Esophagus muscularis mucosa (tissue), 4 donors: ENCODE measurements at regions not wholly inside any gene's neighbourhood (a gene's known extent, or its start where the extent isn't known, plus 50 kb on each side); places are given as distances from the start of the nearest gene placed in this dataset.

Experiments used
- DNase-seq: peaks from one replicate; pipeline ENCODE4 v3.0.0-alpha.2; 2017; ENCODE audit errors: extremely low spot score
- H3K27ac ChIP-seq, 4 donors: fragments of 200-600 bp; sonication (generic); replicated peaks in 1 of 4; 1 replicate in 3 of 4; 2 replicates in 1 of 4; pipeline ENCODE4 v1.5.1; 2016 to 2019; ENCODE audit warnings: mild to moderate bottlenecking in 1 of 4
- H3K27me3 ChIP-seq, 4 donors: fragments of 200-600 bp; sonication (generic); one replicate each; pipeline versions ENCODE4 v1.5.1 to v1.6.0; 2016 to 2019
- H3K36me3 ChIP-seq, 4 donors: fragments of 200-600 bp; sonication (generic); one replicate each; pipeline ENCODE4 v1.5.1; 2016 to 2019
- H3K4me1 ChIP-seq, 4 donors: fragments of 200-600 bp; sonication (generic); one replicate each; pipeline ENCODE4 v1.5.1; 2016 to 2019
- H3K4me3 ChIP-seq, 4 donors: fragments of 200-600 bp; sonication (generic); 1 replicate in 2 of 4; 2 replicates in 2 of 4; pipeline ENCODE4 v1.5.1; 2016 to 2019; ENCODE audit warnings: mild to moderate bottlenecking in 4 of 4, moderate library complexity in 1 of 4
- H3K9me3 ChIP-seq, 4 donors: fragments of 200-600 bp; sonication (generic); 1 replicate in 3 of 4; 2 replicates in 1 of 4; pipeline ENCODE4 v1.5.1; 2016 to 2019
- CTCF ChIP-seq, 3 experiments: fragments of 200-600 bp in 2 of 3; fragments of 450-650 bp in 1 of 3; sonication (generic) in 2 of 3; IDR thresholded peaks; one replicate each; pipeline ENCODE4 v1.5.1; 2017 to 2019; ENCODE audit warnings: antibody characterized with exemption in 3 of 3, mild to moderate bottlenecking in 2 of 3, moderate library complexity in 1 of 3
- EP300 ChIP-seq: sonication (generic); formaldehyde crosslinking; IDR thresholded peaks from one replicate; pipeline ENCODE4 v1.6.1; 2017; ENCODE audit warnings: antibody characterized with exemption
- POLR2A ChIP-seq: fragments of 450-650 bp; IDR thresholded peaks from one replicate; pipeline ENCODE4 v1.6.1; 2017; ENCODE audit warnings: antibody characterized with exemption, moderate library complexity, mild to moderate bottlenecking, low read depth
- POLR2AphosphoS5 ChIP-seq, 2 donors: sonication (generic); formaldehyde crosslinking; IDR thresholded peaks; one replicate each; pipeline ENCODE4 v1.6.1; 2017; ENCODE audit warnings: antibody characterized with exemption in 2 of 2
- WGBS: methylation state at CpG from one replicate; pipeline ENCODE4 v1.1.5; 2018; 5-methylcytosine and 5-hydroxymethylcytosine counted together
- intact Hi-C: fragments of 100-400 bp; cut with DNase I; formaldehyde crosslinking; loops from one replicate; pipeline ENCODE4 v1.15.1; 2023

GRCh38 chr12:63079791-63080502 is 71.1 kb downstream of the AVPR1A start:
- H3K27ac ChIP-seq, result no peak overlapping the region
- TF ChIP-seq POLR2A (no peak), EP300 (no peak), POLR2AphosphoS5 (IDR thresholded peaks at IDR 0.05) (no peak), CTCF (IDR thresholded peaks at IDR 0.05) (no peak)
- no peaks in the 10 kb centered on the region for H3K9me3 ChIP-seq
- H3K27me3 ChIP-seq, result no peaks in the 10 kb centered on the region
- H3K36me3 ChIP-seq, result no peaks in the 10 kb centered on the region
- intact Hi-C loops, result no loop called here
- H3K4me1 ChIP-seq, result no peaks in the 10 kb centered on the region
- H3K4me3 ChIP-seq, result no peak overlapping the region
- WGBS, result 91% methylated on average over 2 of the region's 2 CpGs
- no peak for DNase-seq

- no peak overlapping the region for H3K27ac ChIP-seq
- DNase-seq, result no peak
- TF ChIP-seq EP300 (no peak), POLR2A (no peak), CTCF (IDR thresholded peaks at IDR 0.05) (no peak)
- H3K9me3 ChIP-seq, result no peaks in the 10 kb centered on the region
- no peaks in the 10 kb centered on the region for H3K36me3 ChIP-seq
- intact Hi-C loops, result no loop called here
- 100% methylated on average over 2 of the region's 2 CpGs for WGBS
- H3K4me1 ChIP-seq, result no peaks in the 10 kb centered on the region
- H3K4me3 ChIP-seq, result no peak overlapping the region
- H3K27me3 ChIP-seq, result no peaks in the 10 kb centered on the region
Measured at GRCh38 chr12:63078906-63079305, 72.1 kb downstream of the AVPR1A start.

- Histone ChIP-seq H3K4me1 (no peaks in the 10 kb centered on the region), H3K4me3 (no peak overlapping the region), H3K27ac (no peak overlapping the region), H3K9me3 (no peaks in the 10 kb centered on the region), H3K27me3 (no peaks in the 10 kb centered on the region), H3K36me3 (no peaks in the 10 kb centered on the region)
- no peak for DNase-seq
- TF ChIP-seq EP300 (no peak), POLR2A (no peak), POLR2AphosphoS5 (IDR thresholded peaks at IDR 0.05) (no peak), CTCF (IDR thresholded peaks at IDR 0.05) (no peak)
- intact Hi-C loops, result no loop called here
- 79% methylated on average over 3 of the region's 3 CpGs for WGBS
Measured at GRCh38 chr12:63075376-63076060, 75.5 kb downstream of the AVPR1A start.

GRCh38 chr12:63070709-63071108 is 80.3 kb downstream of the AVPR1A start:
- H3K4me1 ChIP-seq, result no peaks in the 10 kb centered on the region
- TF ChIP-seq POLR2A, result no peak
- no peak for TF ChIP-seq POLR2AphosphoS5 (IDR thresholded peaks at IDR 0.05)
- no peak for TF ChIP-seq CTCF (IDR thresholded peaks at IDR 0.05)
- no peak for TF ChIP-seq EP300
- H3K9me3 ChIP-seq, result no peaks in the 10 kb centered on the region
- intact Hi-C loops, result no loop called here
- H3K27me3 ChIP-seq, result no peaks in the 10 kb centered on the region
- H3K36me3 ChIP-seq, result no peaks in the 10 kb centered on the region
- no peak overlapping the region for H3K27ac ChIP-seq
- H3K4me3 ChIP-seq, result no peak overlapping the region
- 90% methylated on average over 3 of the region's 3 CpGs for WGBS
- no peak for DNase-seq
